Ovary (tissue), 7 donors: ENCODE measurements at regions not wholly inside any gene's neighbourhood (a gene's known extent, or its start where the extent isn't known, plus 50 kb on each side); places are given as distances from the start of the nearest gene placed in this dataset.
"Not testable (repeated sequence)": the region's sequence is repeated elsewhere in the genome, so short reads cannot be mapped to it uniquely, and the experiment has no call there.

Experiments used
- DNase-seq, 5 donors: peaks; one replicate each; pipeline ENCODE4 v3.0.0-alpha.2; 2019 to 2020
- H3K27ac ChIP-seq, 2 donors: fragments of 200-600 bp; one replicate each; pipeline versions ENCODE4 v1.5.1 to v1.8.0; 2019 to 2022
- H3K27me3 ChIP-seq: fragments of 200-600 bp; one replicate; pipeline ENCODE4 v1.8.0; 2022
- H3K36me3 ChIP-seq: fragments of 200-600 bp; sonication (generic); one replicate; pipeline ENCODE4 v1.5.1; 2019
- H3K4me1 ChIP-seq: one replicate; pipeline ENCODE4 v1.8.1; 2013; ENCODE audit warnings: mild to moderate bottlenecking, moderate library complexity; ENCODE audit not compliant: insufficient read depth
- H3K4me3 ChIP-seq: fragments of 200-600 bp; sonication (generic); one replicate; pipeline ENCODE4 v1.5.1; 2017
- H3K9me3 ChIP-seq, 2 donors: fragments of 200-600 bp in 1 of 2; sonication (generic) in 1 of 2; one replicate each; pipeline versions ENCODE4 v1.5.1 to v1.8.1; 2013 to 2019; ENCODE audit warnings: mild to moderate bottlenecking in 1 of 2, moderate library complexity in 1 of 2
- CTCF ChIP-seq, 3 donors: fragments of 450-650 bp in 2 of 3; fragments of 200-600 bp in 1 of 3; IDR thresholded peaks; one replicate each; pipeline versions ENCODE4 v1.5.1 to v1.8.0; 2016 to 2022; ENCODE audit warnings: antibody characterized with exemption in 3 of 3, mild to moderate bottlenecking in 1 of 3
- EP300 ChIP-seq: sonication (generic); formaldehyde crosslinking; IDR thresholded peaks from one replicate; pipeline ENCODE4 v1.6.1; 2017; ENCODE audit warnings: antibody characterized with exemption
- POLR2A ChIP-seq: fragments of 450-650 bp; IDR thresholded peaks from one replicate; pipeline ENCODE4 v1.6.1; 2017; ENCODE audit warnings: antibody characterized with exemption, mild to moderate bottlenecking, moderate library complexity
- WGBS, 3 donors: extraction: QIAGEN DNeasy Blood & Tissue Kit in 1 of 3; methylation state at CpG; one replicate each; pipeline versions ENCODE4 v1.1.5 to v1.1.7; 2013 to 2017; 5-methylcytosine and 5-hydroxymethylcytosine counted together
- intact Hi-C, 4 donors: fragments of 100-400 bp; cut with DNase I; formaldehyde crosslinking; loops; one replicate each; pipeline versions ENCODE4 v1.11.0 to v1.15.1; 2022 to 2023
- donor health status: DM: no; HTN: no; CAD: no; lungs with moderate emphysema.
- donor health status: DM: no; HTN: no; CAD: no.
- donor health status: Bipolar disorder and iron deficiency.
- donor health status: DM: no; HTN: no; CAD: no.
- donor health status: DM: yes; HTN: yes; CAD: no.

GRCh38 chr12:87413784-87414183 lies 615.4 kb downstream of the C12orf50 start:
- Histone ChIP-seq H3K36me3 (no peaks in the 10 kb centered on the region), H3K9me3 (no peaks in the 10 kb centered on the region), H3K4me3 (no peak overlapping the region), H3K27me3 (no peaks in the 10 kb centered on the region), H3K27ac (no peak overlapping the region), H3K4me1 (no peaks in the 10 kb centered on the region)
- TF ChIP-seq CTCF (IDR thresholded peaks at IDR 0.05) (no peak), POLR2A (no peak), EP300 (no peak)
- intact Hi-C loops: no loop called here
- DNase-seq: no peak
- WGBS, 3 donors: 2 to 9% (median 8%) methylated on average over 2 of the region's 2 CpGs

- no peak overlapping the region for H3K27ac ChIP-seq
Observed at GRCh38 chr12:87406926-87407325, 622.3 kb downstream of the C12orf50 start.

GRCh38 chr12:87405918-87406317 lies 623.3 kb downstream of the C12orf50 start:
- no peaks in the 10 kb centered on the region for H3K4me1 ChIP-seq
- intact Hi-C loops: no loop called here
- TF ChIP-seq POLR2A (no peak), CTCF (IDR thresholded peaks at IDR 0.05) (no peak), EP300 (no peak)
- no peak overlapping the region for H3K4me3 ChIP-seq
- H3K27ac ChIP-seq: no peak overlapping the region
- H3K9me3 ChIP-seq: no peaks in the 10 kb centered on the region
- no peak for DNase-seq
- H3K36me3 ChIP-seq: no peaks in the 10 kb centered on the region
- H3K27me3 ChIP-seq: no peaks in the 10 kb centered on the region

More at GRCh38 chr12:87406926-87407325, 622.3 kb downstream of the C12orf50 start:
- Histone ChIP-seq H3K4me1 (no peaks in the 10 kb centered on the region), H3K9me3 (no peaks in the 10 kb centered on the region), H3K27me3 (no peaks in the 10 kb centered on the region), H3K4me3 (no peak overlapping the region), H3K36me3 (no peaks in the 10 kb centered on the region)
- 0 to 8% (median 3%) methylated on average over 1 of the region's 1 CpG for WGBS, 3 donors
- intact Hi-C loops: no loop called here
- TF ChIP-seq EP300 (no peak), POLR2A (no peak), CTCF (IDR thresholded peaks at IDR 0.05) (no peak)
- DNase-seq: no peak

- H3K27me3 ChIP-seq, H3K4me1 ChIP-seq, H3K36me3 ChIP-seq, H3K27ac ChIP-seq, intact Hi-C loops, H3K9me3 ChIP-seq, DNase-seq, H3K4me3 ChIP-seq: not testable (repeated sequence)
- 89 to 95% (median 89%) methylated on average over 4 of the region's 4 CpGs for WGBS, 3 donors
Observed at GRCh38 chr12:87394168-87394567, 635.0 kb downstream of the C12orf50 start.

- DNase-seq: no peak
- no peak for TF ChIP-seq CTCF (IDR thresholded peaks at IDR 0.05)
- no peak for TF ChIP-seq EP300
- TF ChIP-seq POLR2A: no peak
- 52 to 64% (median 57%) methylated on average over 3 of the region's 3 CpGs for WGBS, 3 donors
- Histone ChIP-seq H3K36me3 (no peaks in the 10 kb centered on the region), H3K27ac (no peak overlapping the region), H3K27me3 (no peaks in the 10 kb centered on the region), H3K4me3 (no peak overlapping the region), H3K4me1 (no peaks in the 10 kb centered on the region), H3K9me3 (no peaks in the 10 kb centered on the region)
- intact Hi-C loops: no loop called here
Observed at GRCh38 chr12:87388376-87388775, 640.8 kb downstream of the C12orf50 start.
